ENCODE measurements at regions not wholly inside any gene's neighbourhood (a gene's known extent, or its start where the extent isn't known, plus 50 kb on each side); places are given as distances from the start of the nearest gene placed in this dataset.

DNA sequence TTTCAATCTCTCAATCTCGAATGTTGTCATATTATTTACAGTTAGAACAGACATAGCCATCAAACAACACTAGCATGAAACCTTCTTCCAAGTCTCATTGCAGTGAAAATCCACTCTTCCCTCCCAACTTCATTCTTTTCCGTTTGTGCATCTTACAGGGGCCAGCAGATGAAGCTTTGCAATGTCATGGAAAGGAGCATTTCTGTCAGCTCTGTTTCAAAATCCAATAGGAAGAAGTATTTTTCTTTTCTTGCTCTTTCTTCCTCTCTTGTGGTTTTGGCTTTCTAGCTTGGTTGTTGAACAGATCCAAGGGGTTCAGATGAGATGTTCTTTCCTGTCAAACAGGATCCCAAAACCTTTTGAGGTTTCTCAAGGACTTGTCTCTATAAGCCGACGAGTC lies 416.6 kb downstream of the AEBP2 start:
- DNase-seq, result no peak
- POLR2A ChIA-PET (ENCODE audit: unreplicated experiment), result interaction anchor here (0.6 kb wide), 1 partner anchor 39 kb away, joined by 4 read pairs; no protein-coding TSS in a partner anchor

More for the DNA sequence above, 416.6 kb downstream of the AEBP2 start:
- H3K14ac ChIP-seq (replicated peaks; ENCODE audit: low read depth, low read length), result no peak overlapping the region; the same call in 1 of the 2 replicates
- CTCF ChIA-PET, result interaction anchor here (1.0 kb wide), 1 partner anchor 9 kb away, joined by 3 read pairs; no protein-coding TSS in a partner anchor
- no peaks in the 10 kb centered on the region for H4K20me1 ChIP-seq (ENCODE audit: insufficient read depth, low read length)
- no peaks in the 10 kb centered on the region for H3K79me1 ChIP-seq (ENCODE audit: low read depth in 1 of 2, low read length in 2 of 2)
- H3K4me3 ChIP-seq (ENCODE audit: insufficient read depth, low read depth, low read length), result no peak overlapping the region
- no peak overlapping the region for H4K5ac ChIP-seq (ENCODE audit: low read depth, low read length)
- in situ Hi-C loops (cut with MboI; ENCODE audit: low sequenced_read_pairs) (no loop called here), dilution Hi-C loops (cut with HindIII; ENCODE audit: low sequenced_read_pairs, unreplicated experiment) (no loop called here), intact Hi-C loops (cut with micrococcal nuclease) (no loop called here)
- H3K4me1 ChIP-seq (ENCODE audit: control insufficient read depth, insufficient read depth, low read length), result peaks cover 4% of the 10 kb centered on the region
- H4K91ac ChIP-seq (ENCODE audit: insufficient read depth, low read depth, low read length), result no peak overlapping the region
- H2BK120ac ChIP-seq (ENCODE audit: low read depth, low read length), result peak overlapping the region; percentile 29; the same call in 1 of the 2 replicates
- H2AK9ac ChIP-seq (replicated peaks; ENCODE audit: low read depth, low read length, poor library complexity), result no peak overlapping the region
- H2BK15ac ChIP-seq (ENCODE audit: low read depth, low read length), result no peak overlapping the region
- no peak overlapping the region for H3K9ac ChIP-seq (ENCODE audit: low read depth, low read length)
- peak; percentile 37 for ATAC-seq (ENCODE audit: low read depth)
- H2AK5ac ChIP-seq (ENCODE audit: low read depth, low read length), result no peak overlapping the region
- H3K27ac ChIP-seq (ENCODE audit: insufficient read depth, low read length), result peak overlapping the region; percentile 58; the same call in 1 of the 2 replicates
- no peaks in the 10 kb centered on the region for H3K27me3 ChIP-seq (ENCODE audit: control insufficient read depth, insufficient read depth, low read length)
- H3K4ac ChIP-seq (ENCODE audit: low read depth, low read length), result no peak overlapping the region
- peak overlapping the region; percentile 60; the same call in 1 of the 2 replicates for H3K18ac ChIP-seq (ENCODE audit: low read depth, low read length)
- WGBS, 2 experiments (ENCODE audit: extremely low coverage in 2 of 2, insufficient read length in 1 of 2), result no CpG with 5 or more reads among the region's 4 CpGs
- H2AFZ ChIP-seq (replicated peaks; ENCODE audit: low read length, poor library complexity), result no peak overlapping the region
- no peak overlapping the region for H3K56ac ChIP-seq (ENCODE audit: extremely low read depth, insufficient read depth, low read length)
- H2BK20ac ChIP-seq (ENCODE audit: low read depth, low read length), result 0 out of 2 replicates have a peak overlapping the region, but pooled peaks have one; percentile 47
- no TSS peak for BruUV-seq (replicated peaks)
- no peaks in the 10 kb centered on the region for H3K9me1 ChIP-seq (ENCODE audit: insufficient read depth, low read length)
- H3K9me3 ChIP-seq (ENCODE audit: control insufficient read depth, insufficient read depth, low read length), result peaks cover 2% of the 10 kb centered on the region; the same call in 1 of the 2 replicates
- peak overlapping the region; percentile 36 for H2BK5ac ChIP-seq (ENCODE audit: low read depth, low read length, poor library complexity, severe bottlenecking)
- H3K4me2 ChIP-seq (ENCODE audit: low read depth, low read length), result no peak overlapping the region
- H4K8ac ChIP-seq (ENCODE audit: low read depth in 2 of 2, low read length in 2 of 2), result no peak overlapping the region
- peak overlapping the region; percentile 50; the same call in 1 of the 2 replicates for H3K23ac ChIP-seq (ENCODE audit: low read depth, low read length)
- no peaks in the 10 kb centered on the region for H3K36me3 ChIP-seq (ENCODE audit: control insufficient read depth, insufficient read depth, low read length)
- TF ChIP-seq CEBPB (IDR thresholded peaks at IDR 0.05; ENCODE audit: low read depth, low read length) (no peak), MAFK (IDR thresholded peaks at IDR 0.05; ENCODE audit: low read depth, low read length) (no peak), RCOR1 (IDR thresholded peaks at IDR 0.05; ENCODE audit: insufficient replicate concordance, low read length) (no peak), BHLHE40 (IDR thresholded peaks at IDR 0.05; ENCODE audit: low read depth, low read length) (no peak), RFX5 (IDR thresholded peaks at IDR 0.05; ENCODE audit: low read depth, low read length) (no peak)
- TF ChIP-seq, protein P1, sequence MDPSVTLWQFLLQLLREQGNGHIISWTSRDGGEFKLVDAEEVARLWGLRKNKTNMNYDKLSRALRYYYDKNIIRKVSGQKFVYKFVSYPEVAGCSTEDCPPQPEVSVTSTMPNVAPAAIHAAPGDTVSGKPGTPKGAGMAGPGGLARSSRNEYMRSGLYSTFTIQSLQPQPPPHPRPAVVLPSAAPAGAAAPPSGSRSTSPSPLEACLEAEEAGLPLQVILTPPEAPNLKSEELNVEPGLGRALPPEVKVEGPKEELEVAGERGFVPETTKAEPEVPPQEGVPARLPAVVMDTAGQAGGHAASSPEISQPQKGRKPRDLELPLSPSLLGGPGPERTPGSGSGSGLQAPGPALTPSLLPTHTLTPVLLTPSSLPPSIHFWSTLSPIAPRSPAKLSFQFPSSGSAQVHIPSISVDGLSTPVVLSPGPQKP (IDR thresholded peaks at IDR 0.05; ENCODE audit: borderline replicate concordance, low read depth, low read length), result no peak
